Mesendoderm (in vitro differentiated cells): ENCODE measurements at regions not wholly inside any gene's neighbourhood (a gene's known extent, or its start where the extent isn't known, plus 50 kb on each side); places are given as distances from the start of the nearest gene placed in this dataset.

Experiments used
- DNase-seq: peaks from one replicate; pipeline ENCODE4 v3.0.0; 2013
- H2AK5ac ChIP-seq: 2 replicates; pipeline ENCODE4 v1.6.1; 2013; ENCODE audit warnings: low read length, inconsistent platforms
- H2BK120ac ChIP-seq: 2 replicates; pipeline ENCODE4 v1.6.1; 2013; ENCODE audit warnings: low read depth, mild to moderate bottlenecking, low read length, moderate library complexity, mixed read lengths
- H2BK15ac ChIP-seq: replicated peaks from 2 replicates; pipeline ENCODE4 v1.6.1; 2013; ENCODE audit warnings: low read depth, mild to moderate bottlenecking, moderate library complexity
- H2BK5ac ChIP-seq: 2 replicates; pipeline ENCODE4 v1.6.1; 2013; ENCODE audit warnings: low read length, inconsistent platforms
- H3K18ac ChIP-seq: 2 replicates; pipeline ENCODE4 v1.6.1; 2013; ENCODE audit warnings: mild to moderate bottlenecking, low read length, mixed read lengths
- H3K23ac ChIP-seq: one replicate; pipeline ENCODE4 v1.6.1; 2013; ENCODE audit warnings: low read length
- H3K27ac ChIP-seq: 2 replicates; pipeline ENCODE4 v1.5.1; 2013; ENCODE audit warnings: low read depth, mild to moderate bottlenecking, inconsistent platforms, low read length, moderate library complexity
- H3K27me3 ChIP-seq: 2 replicates; pipeline ENCODE4 v1.6.1; 2013; ENCODE audit warnings: low read length, control low read depth, mild to moderate bottlenecking, inconsistent platforms; ENCODE audit not compliant: insufficient read depth, poor library complexity
- H3K36me3 ChIP-seq: 2 replicates; pipeline ENCODE4 v1.6.1; 2013; ENCODE audit warnings: low read length, inconsistent platforms; ENCODE audit not compliant: control insufficient read depth, insufficient read depth
- H3K4ac ChIP-seq: one replicate; pipeline ENCODE4 v1.6.1; 2013; ENCODE audit warnings: low read depth, mild to moderate bottlenecking, low read length, moderate library complexity
- H3K4me1 ChIP-seq: 2 replicates; pipeline ENCODE4 v1.6.1; 2013; ENCODE audit warnings: low read depth, low read length, inconsistent platforms; ENCODE audit not compliant: control insufficient read depth
- H3K4me2 ChIP-seq: 2 replicates; pipeline ENCODE4 v1.6.1; 2013; ENCODE audit warnings: low read length
- H3K4me3 ChIP-seq: 2 replicates; pipeline ENCODE4 v1.5.1; 2013; ENCODE audit warnings: mild to moderate bottlenecking, low read length
- H3K56ac ChIP-seq: one replicate; pipeline ENCODE4 v1.6.1; 2013; ENCODE audit warnings: low read length
- H3K79me1 ChIP-seq: 2 replicates; pipeline ENCODE4 v1.6.1; 2013; ENCODE audit warnings: low read length, inconsistent platforms
- H3K79me2 ChIP-seq: 2 replicates; pipeline ENCODE4 v1.6.1; 2013; ENCODE audit warnings: mild to moderate bottlenecking, low read length; ENCODE audit not compliant: control insufficient read depth, insufficient read depth
- H3K9ac ChIP-seq: 2 replicates; pipeline ENCODE4 v1.6.1; 2013; ENCODE audit warnings: low read length, inconsistent platforms
- H4K5ac ChIP-seq: one replicate; pipeline ENCODE4 v1.6.1; 2013; ENCODE audit warnings: low read length
- H4K8ac ChIP-seq: one replicate; pipeline ENCODE4 v1.6.1; 2013; ENCODE audit warnings: low read depth, mild to moderate bottlenecking, control low read depth, low read length, moderate library complexity
- WGBS: extraction: QIAGEN DNeasy Blood & Tissue Kit; methylation state at CpG from one replicate; pipeline ENCODE4 v1.1.7; 2013; ENCODE audit warnings: low lambda C conversion rate, missing lambda C conversion rate; ENCODE audit not compliant: insufficient coverage; ENCODE audit errors: extremely low coverage; 5-methylcytosine and 5-hydroxymethylcytosine counted together

DNA sequence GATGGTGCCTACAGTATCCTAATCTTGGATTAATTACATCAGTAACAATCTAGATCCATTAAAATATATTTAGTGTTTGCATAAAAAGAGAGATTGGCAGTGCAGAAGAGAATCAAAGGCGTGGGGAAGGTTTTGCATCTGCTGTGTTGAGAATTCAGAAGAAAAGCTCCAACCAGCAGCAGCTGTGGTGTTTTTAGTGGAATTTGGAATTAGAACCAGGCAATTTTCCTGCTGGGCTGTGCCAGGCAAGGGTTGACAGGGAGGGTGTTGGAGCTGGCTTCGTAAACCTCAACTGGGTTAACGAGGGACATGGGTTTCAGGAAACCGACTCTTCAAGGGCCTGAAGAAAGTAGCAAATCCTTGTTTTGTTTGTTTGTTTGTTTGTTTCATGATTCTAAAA lies 107.8 kb upstream of the WSCD1 start:
- no peak overlapping the region for H3K4ac ChIP-seq
- H3K9ac ChIP-seq = no peak overlapping the region

DNA sequence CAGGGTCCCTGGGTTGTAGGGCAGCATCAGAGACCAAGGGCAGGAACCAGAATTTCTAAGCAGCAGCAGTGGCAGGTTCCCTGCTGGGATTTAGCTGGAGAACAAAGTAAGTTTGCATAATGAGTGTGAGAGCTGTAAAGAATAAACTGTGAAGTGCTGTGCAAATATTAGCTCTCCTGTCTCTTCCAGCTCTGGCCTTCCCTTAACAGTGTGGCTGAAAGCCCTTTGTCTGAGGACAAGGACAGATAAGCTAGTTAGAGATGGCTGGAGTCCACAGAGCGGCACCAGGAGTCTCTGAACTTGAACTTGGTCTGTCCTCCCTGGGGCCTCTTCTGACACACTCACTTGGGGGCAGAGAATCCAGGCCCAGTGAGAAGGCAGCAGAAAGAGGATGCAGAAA lies 98.2 kb upstream of the WSCD1 start:
- no peak overlapping the region for H3K56ac ChIP-seq
- H3K23ac ChIP-seq = no peak overlapping the region
- no peak overlapping the region for H3K4ac ChIP-seq
- no peak overlapping the region for H2BK120ac ChIP-seq
- peak; percentile 84 for DNase-seq
- no peak overlapping the region for H2AK5ac ChIP-seq
- H4K8ac ChIP-seq = no peak overlapping the region
- H3K27me3 ChIP-seq = no peaks in the 10 kb centered on the region
- H3K27ac ChIP-seq = no peak overlapping the region
- no peak overlapping the region for H3K4me2 ChIP-seq
- no peak overlapping the region for H4K5ac ChIP-seq
- no peak overlapping the region for H3K4me3 ChIP-seq
- H3K79me1 ChIP-seq = no peaks in the 10 kb centered on the region
- WGBS = no CpG with 5 or more reads among the region's 1 CpG
- H3K79me2 ChIP-seq = no peaks in the 10 kb centered on the region
- H3K18ac ChIP-seq = no peak overlapping the region
- no peak overlapping the region for H2BK5ac ChIP-seq
- no peak overlapping the region for H3K9ac ChIP-seq
- H2BK15ac ChIP-seq = no peak overlapping the region
- no peaks in the 10 kb centered on the region for H3K4me1 ChIP-seq
- no peaks in the 10 kb centered on the region for H3K36me3 ChIP-seq

More for the DNA sequence above, 107.8 kb upstream of the WSCD1 start:
- no peaks in the 10 kb centered on the region for H3K79me2 ChIP-seq
- no CpG with 5 or more reads among the region's 4 CpGs for WGBS
- no peaks in the 10 kb centered on the region for H3K79me1 ChIP-seq
- H2BK5ac ChIP-seq = no peak overlapping the region
- no peaks in the 10 kb centered on the region for H3K27me3 ChIP-seq
- H2BK120ac ChIP-seq = no peak overlapping the region
- H2AK5ac ChIP-seq = no peak overlapping the region
- no peak overlapping the region for H3K4me2 ChIP-seq
- no peaks in the 10 kb centered on the region for H3K4me1 ChIP-seq
- no peak overlapping the region for H2BK15ac ChIP-seq
- no peak overlapping the region for H3K18ac ChIP-seq
- DNase-seq = no peak
- H3K36me3 ChIP-seq = no peaks in the 10 kb centered on the region
- H4K8ac ChIP-seq = no peak overlapping the region
- H3K27ac ChIP-seq = no peak overlapping the region
- no peak overlapping the region for H3K56ac ChIP-seq
- no peak overlapping the region for H3K4me3 ChIP-seq
- no peak overlapping the region for H4K5ac ChIP-seq
- no peak overlapping the region for H3K23ac ChIP-seq

GRCh38 chr17:5973410-5973809 lies 96.8 kb upstream of the WSCD1 start:
- H4K5ac ChIP-seq = no peak overlapping the region
- no peak overlapping the region for H3K4me3 ChIP-seq
- H3K18ac ChIP-seq = no peak overlapping the region
- H3K79me1 ChIP-seq = no peaks in the 10 kb centered on the region
- no peak overlapping the region for H3K4me2 ChIP-seq
- no peak for DNase-seq
- no peaks in the 10 kb centered on the region for H3K27me3 ChIP-seq
- no peak overlapping the region for H2BK120ac ChIP-seq
- no peak overlapping the region for H3K23ac ChIP-seq
- H3K56ac ChIP-seq = no peak overlapping the region
- no peak overlapping the region for H2AK5ac ChIP-seq
- no peak overlapping the region for H2BK5ac ChIP-seq
- H2BK15ac ChIP-seq = no peak overlapping the region
- no peak overlapping the region for H3K9ac ChIP-seq
- no peaks in the 10 kb centered on the region for H3K4me1 ChIP-seq
- H3K4ac ChIP-seq = no peak overlapping the region
- H4K8ac ChIP-seq = no peak overlapping the region
- H3K36me3 ChIP-seq = no peaks in the 10 kb centered on the region
- WGBS = no CpG with 5 or more reads among the region's 3 CpGs
- no peak overlapping the region for H3K27ac ChIP-seq
- no peaks in the 10 kb centered on the region for H3K79me2 ChIP-seq

GRCh38 chr17:5975661-5976060 lies 94.5 kb upstream of the WSCD1 start:
- Histone ChIP-seq H3K79me1 (no peaks in the 10 kb centered on the region), H2BK15ac (no peak overlapping the region), H4K5ac (no peak overlapping the region), H3K27ac (no peak overlapping the region), H3K9ac (no peak overlapping the region), H3K4me1 (no peaks in the 10 kb centered on the region), H2BK120ac (no peak overlapping the region), H3K36me3 (no peaks in the 10 kb centered on the region), H2AK5ac (no peak overlapping the region), H3K4ac (no peak overlapping the region), H2BK5ac (no peak overlapping the region), H3K4me3 (no peak overlapping the region), H3K18ac (no peak overlapping the region), H4K8ac (no peak overlapping the region), H3K56ac (no peak overlapping the region), H3K4me2 (no peak overlapping the region), H3K23ac (no peak overlapping the region), H3K27me3 (no peaks in the 10 kb centered on the region), H3K79me2 (no peaks in the 10 kb centered on the region)
- DNase-seq = peak; percentile 12
- no CpG with 5 or more reads among the region's 3 CpGs for WGBS

DNA sequence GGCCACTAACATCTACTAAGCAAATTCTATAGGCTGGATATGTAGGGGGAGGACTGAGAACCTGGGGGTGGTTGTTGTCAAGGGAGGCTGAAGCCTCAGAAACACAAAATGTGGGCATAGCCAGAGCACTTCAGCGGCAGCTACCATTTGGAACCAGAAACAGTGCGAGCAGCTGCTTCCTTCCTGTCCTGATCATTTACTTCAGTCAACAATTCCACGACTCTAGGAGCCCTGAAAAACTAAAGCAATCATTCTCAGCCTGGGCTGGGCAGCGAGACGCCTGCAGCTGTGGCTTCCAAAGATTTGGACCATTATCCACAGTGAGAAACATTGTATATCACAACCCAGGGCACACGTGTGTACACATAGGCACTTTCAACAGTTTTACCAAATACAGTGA lies 93.9 kb upstream of the WSCD1 start:
- H2BK120ac ChIP-seq = no peak overlapping the region
- H3K56ac ChIP-seq = no peak overlapping the region
- no peak overlapping the region for H3K23ac ChIP-seq
- no peak overlapping the region for H3K27ac ChIP-seq
- H4K5ac ChIP-seq = no peak overlapping the region
- H3K4me2 ChIP-seq = no peak overlapping the region
- no peaks in the 10 kb centered on the region for H3K79me2 ChIP-seq
- no peak overlapping the region for H2BK15ac ChIP-seq
- H3K4me1 ChIP-seq = no peaks in the 10 kb centered on the region
- no peaks in the 10 kb centered on the region for H3K36me3 ChIP-seq
- no peak for DNase-seq
- no peak overlapping the region for H2AK5ac ChIP-seq
- H3K4ac ChIP-seq = no peak overlapping the region
- H2BK5ac ChIP-seq = no peak overlapping the region
- no peak overlapping the region for H3K9ac ChIP-seq
- H3K4me3 ChIP-seq = no peak overlapping the region
- no peaks in the 10 kb centered on the region for H3K27me3 ChIP-seq
- H3K18ac ChIP-seq = no peak overlapping the region
- H4K8ac ChIP-seq = no peak overlapping the region
- H3K79me1 ChIP-seq = no peaks in the 10 kb centered on the region
- WGBS = no CpG with 5 or more reads among the region's 6 CpGs

DNA sequence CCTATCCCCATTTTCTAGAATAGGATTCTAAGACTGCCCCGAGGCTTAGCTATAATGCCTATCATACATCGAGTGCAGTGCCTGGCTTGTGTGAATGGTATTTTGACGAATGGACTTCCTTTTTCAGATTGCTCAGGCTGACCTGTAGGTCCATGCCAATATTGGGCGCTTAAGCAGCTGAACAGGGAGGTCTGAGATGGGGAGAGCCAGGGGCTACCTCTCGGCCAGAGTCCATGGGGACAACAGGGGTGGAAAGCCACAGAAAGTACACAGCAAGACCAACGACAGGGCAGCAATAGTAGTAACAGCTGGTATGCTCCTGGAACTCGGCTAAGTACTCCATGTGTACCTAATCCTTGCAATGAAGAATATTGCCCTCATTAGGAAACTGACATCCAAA lies 91.7 kb upstream of the WSCD1 start:
- no CpG with 5 or more reads among the region's 7 CpGs for WGBS

More for the DNA sequence above, 91.7 kb upstream of the WSCD1 start:
- no peak overlapping the region for H2BK5ac ChIP-seq
- H4K8ac ChIP-seq = no peak overlapping the region
- no peak overlapping the region for H3K4me2 ChIP-seq
- H3K9ac ChIP-seq = no peak overlapping the region
- no peak overlapping the region for H2AK5ac ChIP-seq
- no peaks in the 10 kb centered on the region for H3K79me2 ChIP-seq
- DNase-seq = no peak
- H3K27ac ChIP-seq = no peak overlapping the region
- H3K18ac ChIP-seq = no peak overlapping the region
- H2BK15ac ChIP-seq = no peak overlapping the region
- no peak overlapping the region for H4K5ac ChIP-seq
- no peaks in the 10 kb centered on the region for H3K27me3 ChIP-seq
- no peak overlapping the region for H3K4ac ChIP-seq
- no peak overlapping the region for H2BK120ac ChIP-seq
- H3K79me1 ChIP-seq = no peaks in the 10 kb centered on the region
- no peak overlapping the region for H3K56ac ChIP-seq
- no peaks in the 10 kb centered on the region for H3K36me3 ChIP-seq
- no peak overlapping the region for H3K4me3 ChIP-seq
- H3K4me1 ChIP-seq = no peaks in the 10 kb centered on the region
- H3K23ac ChIP-seq = no peak overlapping the region
